ENCODE measurements at regions not wholly inside any gene's neighbourhood (a gene's known extent, or its start where the extent isn't known, plus 50 kb on each side); places are given as distances from the start of the nearest gene placed in this dataset.
"Not testable (repeated sequence)": the region's sequence is repeated elsewhere in the genome, so short reads cannot be mapped to it uniquely, and the experiment has no call there.

DNA sequence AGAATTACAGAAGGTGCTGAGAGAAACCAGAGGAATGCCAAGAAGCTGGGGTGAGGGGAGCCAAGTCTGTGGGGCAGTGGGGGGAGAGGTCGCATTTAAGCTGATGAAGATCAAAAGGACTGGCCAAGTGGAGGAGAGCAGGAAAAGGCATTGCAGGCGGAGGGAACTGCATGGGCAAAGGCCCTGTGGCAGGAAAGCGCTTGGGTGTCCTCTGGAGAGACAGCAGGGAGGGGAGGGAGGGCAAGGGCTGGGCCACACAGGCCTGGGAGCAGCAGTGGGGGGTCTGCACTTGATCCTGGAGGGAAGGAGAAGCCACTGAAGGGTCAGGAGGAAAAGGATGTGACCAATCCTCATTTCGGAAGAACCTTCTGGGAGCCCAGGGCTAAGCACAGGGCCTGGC, 65.0 kb downstream of the MATN1 start:
- TF ChIP-seq ZNF384 (IDR thresholded peaks at IDR 0.05); HDGF (IDR thresholded peaks at IDR 0.05; ENCODE audit: borderline replicate concordance); SP1 (IDR thresholded peaks at IDR 0.05); FOXA1 (IDR thresholded peaks at IDR 0.05); NFRKB (IDR thresholded peaks at IDR 0.05); SUZ12 (IDR thresholded peaks at IDR 0.05); L3MBTL2 (conservative IDR thresholded peaks at IDR 0.05); FOXM1 (IDR thresholded peaks at IDR 0.05; ENCODE audit: borderline replicate concordance); TARDBP (IDR thresholded peaks at IDR 0.05): not testable (repeated sequence)
- TF ChIP-seq, protein P1, sequence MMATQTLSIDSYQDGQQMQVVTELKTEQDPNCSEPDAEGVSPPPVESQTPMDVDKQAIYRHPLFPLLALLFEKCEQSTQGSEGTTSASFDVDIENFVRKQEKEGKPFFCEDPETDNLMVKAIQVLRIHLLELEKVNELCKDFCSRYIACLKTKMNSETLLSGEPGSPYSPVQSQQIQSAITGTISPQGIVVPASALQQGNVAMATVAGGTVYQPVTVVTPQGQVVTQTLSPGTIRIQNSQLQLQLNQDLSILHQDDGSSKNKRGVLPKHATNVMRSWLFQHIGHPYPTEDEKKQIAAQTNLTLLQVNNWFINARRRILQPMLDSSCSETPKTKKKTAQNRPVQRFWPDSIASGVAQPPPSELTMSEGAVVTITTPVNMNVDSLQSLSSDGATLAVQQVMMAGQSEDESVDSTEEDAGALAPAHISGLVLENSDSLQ (IDR thresholded peaks at IDR 0.05) = not testable (repeated sequence)
